Testis (tissue), 2 donors: ENCODE measurements at regions not wholly inside any gene's neighbourhood (a gene's known extent, or its start where the extent isn't known, plus 50 kb on each side); places are given as distances from the start of the nearest gene placed in this dataset.

Experiments
- DNase-seq: peaks from one replicate; pipeline ENCODE4 v3.0.0-alpha.2; 2019
- H3K27ac ChIP-seq, 2 donors: fragments of 200-600 bp; sonication (generic); one replicate each; pipeline ENCODE4 v1.5.1; 2019
- H3K27me3 ChIP-seq: fragments of 200-600 bp; sonication (generic); one replicate; pipeline ENCODE4 v1.5.1; 2019
- H3K36me3 ChIP-seq: fragments of 200-600 bp; sonication (generic); one replicate; pipeline ENCODE4 v1.5.1; 2017; ENCODE audit warnings: low read depth; ENCODE audit errors: missing control alignments
- H3K4me1 ChIP-seq: fragments of 200-600 bp; sonication (generic); one replicate; pipeline ENCODE4 v1.5.1; 2019
- H3K4me3 ChIP-seq, 2 donors: fragments of 200-600 bp; sonication (generic); one replicate each; pipeline ENCODE4 v1.5.1; 2017 to 2019
- H3K9me3 ChIP-seq: fragments of 200-600 bp; sonication (generic); one replicate; pipeline ENCODE4 v1.5.1; 2017
- POLR2A ChIP-seq: fragments of 450-650 bp; IDR thresholded peaks from one replicate; pipeline ENCODE4 v1.6.1; 2017; ENCODE audit warnings: antibody characterized with exemption, mild to moderate bottlenecking, moderate library complexity
- WGBS, 2 donors: methylation state at CpG; one replicate each; pipeline ENCODE4 v1.1.5; 2018; 5-methylcytosine and 5-hydroxymethylcytosine counted together
- intact Hi-C: fragments of 100-400 bp; cut with DNase I; formaldehyde crosslinking; loops from one replicate; pipeline ENCODE4 v1.15.1; 2023; ENCODE audit warnings: low total_unique reads
- TF ChIP-seq, protein P1 (sequence below), 3 experiments: fragments of 450-650 bp in 2 of 3; fragments of 200-600 bp in 1 of 3; sonication (generic) in 1 of 3; IDR thresholded peaks; one replicate each; pipeline ENCODE4 v1.5.1; 2016 to 2019; ENCODE audit warnings: antibody characterized with exemption in 3 of 3, mild to moderate bottlenecking in 2 of 3, moderate library complexity in 1 of 3

- TF ChIP-seq POLR2A, result no peak
- TF ChIP-seq, protein P1, sequence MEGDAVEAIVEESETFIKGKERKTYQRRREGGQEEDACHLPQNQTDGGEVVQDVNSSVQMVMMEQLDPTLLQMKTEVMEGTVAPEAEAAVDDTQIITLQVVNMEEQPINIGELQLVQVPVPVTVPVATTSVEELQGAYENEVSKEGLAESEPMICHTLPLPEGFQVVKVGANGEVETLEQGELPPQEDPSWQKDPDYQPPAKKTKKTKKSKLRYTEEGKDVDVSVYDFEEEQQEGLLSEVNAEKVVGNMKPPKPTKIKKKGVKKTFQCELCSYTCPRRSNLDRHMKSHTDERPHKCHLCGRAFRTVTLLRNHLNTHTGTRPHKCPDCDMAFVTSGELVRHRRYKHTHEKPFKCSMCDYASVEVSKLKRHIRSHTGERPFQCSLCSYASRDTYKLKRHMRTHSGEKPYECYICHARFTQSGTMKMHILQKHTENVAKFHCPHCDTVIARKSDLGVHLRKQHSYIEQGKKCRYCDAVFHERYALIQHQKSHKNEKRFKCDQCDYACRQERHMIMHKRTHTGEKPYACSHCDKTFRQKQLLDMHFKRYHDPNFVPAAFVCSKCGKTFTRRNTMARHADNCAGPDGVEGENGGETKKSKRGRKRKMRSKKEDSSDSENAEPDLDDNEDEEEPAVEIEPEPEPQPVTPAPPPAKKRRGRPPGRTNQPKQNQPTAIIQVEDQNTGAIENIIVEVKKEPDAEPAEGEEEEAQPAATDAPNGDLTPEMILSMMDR (IDR thresholded peaks at IDR 0.05), result no peak
- no peak overlapping the region for H3K27ac ChIP-seq
- H3K36me3 ChIP-seq, result no peaks in the 10 kb centered on the region
- H3K4me1 ChIP-seq, result no peaks in the 10 kb centered on the region
- no peak overlapping the region for H3K4me3 ChIP-seq
- 50 to 52% methylated on average over 2 of the region's 2 CpGs for WGBS, 2 donors
- intact Hi-C loops, result no loop called here
- no peaks in the 10 kb centered on the region for H3K27me3 ChIP-seq
- DNase-seq, result no peak
- no peaks in the 10 kb centered on the region for H3K9me3 ChIP-seq
Measured at GRCh38 chr2:181139831-181140230, 159.4 kb downstream of the UBE2E3 start.

DNA sequence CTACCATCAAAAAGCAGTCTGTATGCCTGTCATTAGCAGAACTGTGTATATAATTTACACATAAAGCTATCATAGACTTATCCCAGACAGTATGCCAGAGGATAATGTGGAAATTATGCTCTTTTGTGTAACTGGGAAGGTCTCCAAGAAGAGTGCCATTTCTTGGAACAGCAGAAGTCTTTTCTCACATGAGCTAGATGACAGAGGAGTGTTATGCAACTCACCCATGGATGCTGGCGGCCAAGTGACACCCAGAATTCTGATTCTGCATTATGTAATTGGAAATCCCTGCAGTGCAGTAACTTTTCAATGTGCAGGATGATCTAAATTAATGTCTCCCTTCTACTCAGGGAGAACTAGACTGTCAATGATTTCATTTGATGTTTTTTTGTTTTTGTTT is 160.0 kb downstream of the UBE2E3 start:
- Histone ChIP-seq H3K36me3 (no peaks in the 10 kb centered on the region), H3K4me1 (no peaks in the 10 kb centered on the region), H3K27ac (no peak overlapping the region), H3K27me3 (no peaks in the 10 kb centered on the region), H3K9me3 (no peaks in the 10 kb centered on the region), H3K4me3 (no peak overlapping the region)
- 80 to 100% methylated on average over 1 of the region's 1 CpG for WGBS, 2 donors
- DNase-seq, result no peak
- intact Hi-C loops, result no loop called here
- TF ChIP-seq POLR2A, result no peak
- TF ChIP-seq, protein P1 (IDR thresholded peaks at IDR 0.05), result no peak

DNA sequence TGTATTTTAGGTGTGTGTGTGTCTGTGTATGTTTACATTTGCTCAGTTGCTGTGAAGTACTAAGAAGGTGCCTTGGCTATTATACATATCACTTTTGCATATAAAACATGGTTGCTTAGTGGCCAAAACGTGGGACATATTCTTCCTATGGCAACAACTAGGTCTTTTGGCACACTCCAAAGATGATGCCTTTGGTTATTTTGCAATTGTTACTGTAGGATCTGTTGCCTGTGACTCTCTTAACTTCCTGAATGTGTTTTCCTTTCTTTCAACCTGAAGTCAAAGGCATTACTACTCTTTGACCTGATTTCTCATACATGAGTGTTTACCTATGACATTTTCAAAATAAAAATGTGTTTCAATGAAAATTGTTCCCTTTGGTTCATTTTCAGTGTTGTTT is 160.5 kb downstream of the UBE2E3 start:
- H3K27ac ChIP-seq, result no peak overlapping the region
- intact Hi-C loops, result no loop called here
- H3K36me3 ChIP-seq, result no peaks in the 10 kb centered on the region
- no peaks in the 10 kb centered on the region for H3K27me3 ChIP-seq
- no peaks in the 10 kb centered on the region for H3K9me3 ChIP-seq
- WGBS, 2 donors, result 79 to 84% methylated on average over 1 of the region's 1 CpG
- TF ChIP-seq POLR2A, result no peak
- TF ChIP-seq, protein P1 (IDR thresholded peaks at IDR 0.05), result no peak
- no peaks in the 10 kb centered on the region for H3K4me1 ChIP-seq
- DNase-seq, result no peak
- H3K4me3 ChIP-seq, result no peak overlapping the region

- intact Hi-C loops, result no loop called here
- WGBS, 2 donors, result 75 to 92% methylated on average over 2 of the region's 2 CpGs
- H3K36me3 ChIP-seq, result no peaks in the 10 kb centered on the region
- no peaks in the 10 kb centered on the region for H3K27me3 ChIP-seq
- H3K4me1 ChIP-seq, result no peaks in the 10 kb centered on the region
- DNase-seq, result no peak
- no peaks in the 10 kb centered on the region for H3K9me3 ChIP-seq
- no peak overlapping the region for H3K4me3 ChIP-seq
- no peak for TF ChIP-seq POLR2A
- TF ChIP-seq, protein P1 (IDR thresholded peaks at IDR 0.05), result no peak
- H3K27ac ChIP-seq, result no peak overlapping the region
Measured at GRCh38 chr2:181141676-181142075, 161.3 kb downstream of the UBE2E3 start.

GRCh38 chr2:181142514-181142913 is 162.1 kb downstream of the UBE2E3 start:
- DNase-seq, result no peak
- no peaks in the 10 kb centered on the region for H3K27me3 ChIP-seq

More at GRCh38 chr2:181142514-181142913, 162.1 kb downstream of the UBE2E3 start:
- no peaks in the 10 kb centered on the region for H3K9me3 ChIP-seq
- H3K4me1 ChIP-seq, result no peaks in the 10 kb centered on the region
- 74 to 87% methylated on average over 4 of the region's 4 CpGs for WGBS, 2 donors
- TF ChIP-seq POLR2A, result no peak
- TF ChIP-seq, protein P1 (IDR thresholded peaks at IDR 0.05), result no peak
- intact Hi-C loops, result no loop called here
- H3K36me3 ChIP-seq, result no peaks in the 10 kb centered on the region
- H3K4me3 ChIP-seq, result no peak overlapping the region
- H3K27ac ChIP-seq, result no peak overlapping the region
